ENCODE measurements at regions not wholly inside any gene's neighbourhood (a gene's known extent, or its start where the extent isn't known, plus 50 kb on each side); places are given as distances from the start of the nearest gene placed in this dataset.

GRCh38 chrX:5265324-5265850 is 963.3 kb downstream of the NLGN4X start:
- no peak for DNase-seq
- Histone ChIP-seq H3K9me3 (no peaks in the 10 kb centered on the region), H3K27me3 (replicated peaks; ENCODE audit: control insufficient read depth, insufficient read depth, low read length) (no peaks in the 10 kb centered on the region), H3K4me3 (ENCODE audit: low read depth, low read length) (no peak overlapping the region), H3K4me1 (no peaks in the 10 kb centered on the region), H3K36me3 (ENCODE audit: control insufficient read depth, insufficient read depth, low read length) (no peaks in the 10 kb centered on the region)
- CTCF ChIA-PET, result no interaction called here
- no peak overlapping the region for H3K4me3 Mint-ChIP-seq (ENCODE audit: unreplicated experiment)
- no peaks in the 10 kb centered on the region for H3K4me1 Mint-ChIP-seq (ENCODE audit: low read depth, unreplicated experiment)
- intact Hi-C loops (cut with micrococcal nuclease; ENCODE audit: unreplicated experiment), result no loop called here
- POLR2A ChIA-PET, result no interaction called here
- no peak for TF ChIP-seq CTCF (IDR thresholded peaks at IDR 0.05; ENCODE audit: insufficient read depth in 1 of 2, low read depth in 1 of 2, low read length in 1 of 2, severe bottlenecking in 1 of 2, unreplicated experiment in 1 of 2)
- no peaks in the 10 kb centered on the region for H3K27me3 Mint-ChIP-seq (ENCODE audit: insufficient read depth, unreplicated experiment)
- no peaks in the 10 kb centered on the region for H3K9me3 Mint-ChIP-seq (ENCODE audit: unreplicated experiment)
- no peak overlapping the region for H3K27ac Mint-ChIP-seq (ENCODE audit: unreplicated experiment)
- no peaks in the 10 kb centered on the region for H3K36me3 Mint-ChIP-seq (ENCODE audit: insufficient read depth, unreplicated experiment)
- no TSS peak for BruUV-seq (replicated peaks)

- CTCF ChIA-PET, result no interaction called here
- Mint-ChIP-seq H3K27me3 (ENCODE audit: insufficient read depth, unreplicated experiment) (no peaks in the 10 kb centered on the region), H3K4me1 (ENCODE audit: low read depth, unreplicated experiment) (no peaks in the 10 kb centered on the region), H3K36me3 (ENCODE audit: insufficient read depth, unreplicated experiment) (no peaks in the 10 kb centered on the region), H3K4me3 (ENCODE audit: unreplicated experiment) (no peak overlapping the region), H3K9me3 (ENCODE audit: unreplicated experiment) (no peaks in the 10 kb centered on the region), H3K27ac (ENCODE audit: unreplicated experiment) (no peak overlapping the region)
- Histone ChIP-seq H3K27me3 (replicated peaks; ENCODE audit: control insufficient read depth, insufficient read depth, low read length) (no peaks in the 10 kb centered on the region), H3K9me3 (no peaks in the 10 kb centered on the region), H3K4me3 (ENCODE audit: low read depth, low read length) (no peak overlapping the region), H3K36me3 (ENCODE audit: control insufficient read depth, insufficient read depth, low read length) (no peaks in the 10 kb centered on the region), H3K4me1 (no peaks in the 10 kb centered on the region)
- TF ChIP-seq CTCF (IDR thresholded peaks at IDR 0.05; ENCODE audit: insufficient read depth in 1 of 2, low read depth in 1 of 2, low read length in 1 of 2, severe bottlenecking in 1 of 2, unreplicated experiment in 1 of 2), result no peak
- POLR2A ChIA-PET, result no interaction called here
- no peak for DNase-seq
- no TSS peak for BruUV-seq (replicated peaks)
- intact Hi-C loops (cut with micrococcal nuclease; ENCODE audit: unreplicated experiment), result no loop called here
These were observed 978.6 kb downstream of the NLGN4X start for GRCh38 chrX:5250106-5250505.

- no peaks in the 10 kb centered on the region for H3K9me3 Mint-ChIP-seq (ENCODE audit: unreplicated experiment)
- Histone ChIP-seq H3K4me1 (no peaks in the 10 kb centered on the region), H3K4me3 (ENCODE audit: low read depth, low read length) (no peak overlapping the region), H3K9me3 (no peaks in the 10 kb centered on the region), H3K36me3 (ENCODE audit: control insufficient read depth, insufficient read depth, low read length) (no peaks in the 10 kb centered on the region), H3K27me3 (replicated peaks; ENCODE audit: control insufficient read depth, insufficient read depth, low read length) (no peaks in the 10 kb centered on the region)
- ChIA-PET CTCF (no interaction called here), POLR2A (no interaction called here)
- no peaks in the 10 kb centered on the region for H3K4me1 Mint-ChIP-seq (ENCODE audit: low read depth, unreplicated experiment)
- TF ChIP-seq CTCF (IDR thresholded peaks at IDR 0.05; ENCODE audit: insufficient read depth in 1 of 2, low read depth in 1 of 2, low read length in 1 of 2, severe bottlenecking in 1 of 2, unreplicated experiment in 1 of 2), result no peak
- no peak for DNase-seq
- H3K27me3 Mint-ChIP-seq (ENCODE audit: insufficient read depth, unreplicated experiment), result peaks cover 3% of the 10 kb centered on the region
- H3K36me3 Mint-ChIP-seq (ENCODE audit: insufficient read depth, unreplicated experiment), result no peaks in the 10 kb centered on the region
- H3K4me3 Mint-ChIP-seq (ENCODE audit: unreplicated experiment), result no peak overlapping the region
- intact Hi-C loops (cut with micrococcal nuclease; ENCODE audit: unreplicated experiment), result no loop called here
- H3K27ac Mint-ChIP-seq (ENCODE audit: unreplicated experiment), result no peak overlapping the region
- BruUV-seq (replicated peaks), result no TSS peak
These were observed 986.4 kb downstream of the NLGN4X start for GRCh38 chrX:5242091-5242790.
